ENCODE measurements at regions not wholly inside any gene's neighbourhood (a gene's known extent, or its start where the extent isn't known, plus 50 kb on each side); places are given as distances from the start of the nearest gene placed in this dataset.

- H3K4me3 ChIP-seq (ENCODE audit: low read depth, low read length) = no peak overlapping the region
- Mint-ChIP-seq H3K4me1 (ENCODE audit: low read depth, unreplicated experiment) (peaks cover 12% of the 10 kb centered on the region), H3K36me3 (ENCODE audit: insufficient read depth, unreplicated experiment) (no peaks in the 10 kb centered on the region), H3K9me3 (ENCODE audit: unreplicated experiment) (no peaks in the 10 kb centered on the region), H3K27ac (ENCODE audit: unreplicated experiment) (no peak overlapping the region), H3K4me3 (ENCODE audit: unreplicated experiment) (no peak overlapping the region), H3K27me3 (ENCODE audit: insufficient read depth, unreplicated experiment) (no peaks in the 10 kb centered on the region)
- ChIA-PET POLR2A (no interaction called here), CTCF (no interaction called here)
- no peaks in the 10 kb centered on the region for H3K36me3 ChIP-seq (ENCODE audit: control insufficient read depth, insufficient read depth, low read length)
- peaks cover 7% of the 10 kb centered on the region for H3K4me1 ChIP-seq
- no peaks in the 10 kb centered on the region for H3K9me3 ChIP-seq
- DNase-seq = no peak
- TF ChIP-seq CTCF (IDR thresholded peaks at IDR 0.05; ENCODE audit: insufficient read depth in 1 of 2, low read depth in 1 of 2, low read length in 1 of 2, severe bottlenecking in 1 of 2, unreplicated experiment in 1 of 2) = no peak
- intact Hi-C loops (cut with micrococcal nuclease; ENCODE audit: unreplicated experiment) = no loop called here
- H3K27me3 ChIP-seq (replicated peaks; ENCODE audit: control insufficient read depth, insufficient read depth, low read length) = no peaks in the 10 kb centered on the region
- BruUV-seq (replicated peaks) = no TSS peak
Measured at GRCh38 chr6:63471654-63472053, 100.6 kb upstream of the LOC128125822 start.

- Mint-ChIP-seq H3K4me1 (ENCODE audit: low read depth, unreplicated experiment) (peaks cover 34% of the 10 kb centered on the region), H3K27ac (ENCODE audit: unreplicated experiment) (peak overlapping the region; percentile 32), H3K9me3 (ENCODE audit: unreplicated experiment) (no peaks in the 10 kb centered on the region), H3K27me3 (ENCODE audit: insufficient read depth, unreplicated experiment) (no peaks in the 10 kb centered on the region), H3K4me3 (ENCODE audit: unreplicated experiment) (no peak overlapping the region), H3K36me3 (ENCODE audit: insufficient read depth, unreplicated experiment) (peaks cover 4% of the 10 kb centered on the region)
- no peaks in the 10 kb centered on the region for H3K27me3 ChIP-seq (replicated peaks; ENCODE audit: control insufficient read depth, insufficient read depth, low read length)
- TF ChIP-seq CTCF (IDR thresholded peaks at IDR 0.05; ENCODE audit: insufficient read depth in 1 of 2, low read depth in 1 of 2, low read length in 1 of 2, severe bottlenecking in 1 of 2, unreplicated experiment in 1 of 2) = no peak
- BruUV-seq (replicated peaks) = no TSS peak
- ChIA-PET CTCF (interaction anchor here (1.3 to 1.5 kb wide), 3 partner anchors 34 to 123 kb away, joined by 4 to 9 read pairs (median 7); no protein-coding TSS in a partner anchor), POLR2A (no interaction called here)
- no peak overlapping the region for H3K4me3 ChIP-seq (ENCODE audit: low read depth, low read length)
- no peaks in the 10 kb centered on the region for H3K9me3 ChIP-seq
- no peak for DNase-seq
- intact Hi-C loops (cut with micrococcal nuclease; ENCODE audit: unreplicated experiment) = loop anchor here (2.0 kb wide), 1 partner anchor 35 kb away; no protein-coding TSS in a partner anchor
- peaks cover 28% of the 10 kb centered on the region for H3K4me1 ChIP-seq
- no peaks in the 10 kb centered on the region for H3K36me3 ChIP-seq (ENCODE audit: control insufficient read depth, insufficient read depth, low read length)
Measured at GRCh38 chr6:63475707-63476106, 96.6 kb upstream of the LOC128125822 start.

- H3K36me3 Mint-ChIP-seq (ENCODE audit: insufficient read depth, unreplicated experiment) = peaks cover 4% of the 10 kb centered on the region
- ChIA-PET CTCF (interaction anchor here (0.6 to 1.5 kb wide), 4 partner anchors 34 to 123 kb away, joined by 3 to 9 read pairs (median 6); no protein-coding TSS in a partner anchor), POLR2A (interaction anchor here (0.6 kb wide), 1 partner anchor 42 kb away, joined by 4 read pairs; no protein-coding TSS in a partner anchor)
- TF ChIP-seq CTCF (IDR thresholded peaks at IDR 0.05; ENCODE audit: insufficient read depth in 1 of 2, low read depth in 1 of 2, low read length in 1 of 2, severe bottlenecking in 1 of 2, unreplicated experiment in 1 of 2) = no peak
- Histone ChIP-seq H3K27me3 (replicated peaks; ENCODE audit: control insufficient read depth, insufficient read depth, low read length) (no peaks in the 10 kb centered on the region), H3K9me3 (no peaks in the 10 kb centered on the region), H3K36me3 (ENCODE audit: control insufficient read depth, insufficient read depth, low read length) (no peaks in the 10 kb centered on the region), H3K4me1 (peaks cover 28% of the 10 kb centered on the region), H3K4me3 (ENCODE audit: low read depth, low read length) (no peak overlapping the region)
- peaks cover 34% of the 10 kb centered on the region for H3K4me1 Mint-ChIP-seq (ENCODE audit: low read depth, unreplicated experiment)
- no peak overlapping the region for H3K4me3 Mint-ChIP-seq (ENCODE audit: unreplicated experiment)
- no peak overlapping the region for H3K27ac Mint-ChIP-seq (ENCODE audit: unreplicated experiment)
- H3K27me3 Mint-ChIP-seq (ENCODE audit: insufficient read depth, unreplicated experiment) = no peaks in the 10 kb centered on the region
- no TSS peak for BruUV-seq (replicated peaks)
- intact Hi-C loops (cut with micrococcal nuclease; ENCODE audit: unreplicated experiment) = loop anchor here (2.0 kb wide), 1 partner anchor 36 kb away; no protein-coding TSS in a partner anchor
- H3K9me3 Mint-ChIP-seq (ENCODE audit: unreplicated experiment) = no peaks in the 10 kb centered on the region
- no peak for DNase-seq
Measured at GRCh38 chr6:63476302-63476701, 96.0 kb upstream of the LOC128125822 start.
